ENCODE measurements at regions not wholly inside any gene's neighbourhood (a gene's known extent, or its start where the extent isn't known, plus 50 kb on each side); places are given as distances from the start of the nearest gene placed in this dataset.

DNA sequence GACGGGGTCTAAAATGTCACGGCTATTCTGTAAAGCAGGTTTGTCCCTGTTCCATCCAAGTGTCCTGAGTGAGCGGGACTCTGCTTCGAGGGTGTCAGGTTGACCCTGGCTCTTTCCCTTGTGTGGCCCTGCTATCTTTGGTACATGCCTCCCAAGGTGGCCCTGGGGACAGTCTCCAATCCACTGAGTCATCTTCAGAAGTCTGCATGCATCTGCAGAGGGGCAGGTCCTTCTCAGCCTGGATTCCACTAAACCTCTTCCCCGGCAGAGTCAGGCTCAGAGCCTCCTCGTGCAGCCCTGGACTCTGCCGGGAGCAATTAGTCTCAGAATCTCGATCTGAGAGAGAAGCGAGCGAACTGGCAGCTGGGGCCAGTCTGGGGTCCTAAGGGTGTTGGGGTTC, 50.1 kb upstream of the KCNJ15 start:
- no peak for TF ChIP-seq EZH2 (IDR thresholded peaks at IDR 0.05; ENCODE audit: low read length, missing control alignments)
- TF ChIP-seq, protein P1, sequence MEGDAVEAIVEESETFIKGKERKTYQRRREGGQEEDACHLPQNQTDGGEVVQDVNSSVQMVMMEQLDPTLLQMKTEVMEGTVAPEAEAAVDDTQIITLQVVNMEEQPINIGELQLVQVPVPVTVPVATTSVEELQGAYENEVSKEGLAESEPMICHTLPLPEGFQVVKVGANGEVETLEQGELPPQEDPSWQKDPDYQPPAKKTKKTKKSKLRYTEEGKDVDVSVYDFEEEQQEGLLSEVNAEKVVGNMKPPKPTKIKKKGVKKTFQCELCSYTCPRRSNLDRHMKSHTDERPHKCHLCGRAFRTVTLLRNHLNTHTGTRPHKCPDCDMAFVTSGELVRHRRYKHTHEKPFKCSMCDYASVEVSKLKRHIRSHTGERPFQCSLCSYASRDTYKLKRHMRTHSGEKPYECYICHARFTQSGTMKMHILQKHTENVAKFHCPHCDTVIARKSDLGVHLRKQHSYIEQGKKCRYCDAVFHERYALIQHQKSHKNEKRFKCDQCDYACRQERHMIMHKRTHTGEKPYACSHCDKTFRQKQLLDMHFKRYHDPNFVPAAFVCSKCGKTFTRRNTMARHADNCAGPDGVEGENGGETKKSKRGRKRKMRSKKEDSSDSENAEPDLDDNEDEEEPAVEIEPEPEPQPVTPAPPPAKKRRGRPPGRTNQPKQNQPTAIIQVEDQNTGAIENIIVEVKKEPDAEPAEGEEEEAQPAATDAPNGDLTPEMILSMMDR (conservative IDR thresholded peaks at IDR 0.05 in 1 of 2, IDR thresholded peaks at IDR 0.05 in 1 of 2; ENCODE audit: low read depth in 1 of 2, low read length in 2 of 2): no peak

All from fibroblast of lung (primary cell).